Bronchial epithelial cell (primary cell): ENCODE measurements at regions not wholly inside any gene's neighbourhood (a gene's known extent, or its start where the extent isn't known, plus 50 kb on each side); places are given as distances from the start of the nearest gene placed in this dataset.
A peak's percentile ranks its signal among the peaks of the same experiment; 100 is the strongest.

Experiments
- DNase-seq: peaks from one replicate; pipeline ENCODE4 v3.0.0-alpha.2; 2010; ENCODE audit warnings: low read depth
- FAIRE-seq: peaks from 2 replicates; lab custom pipeline; 2011; peaks lifted over from hg19 to GRCh38; lab: Jason Lieb, UNC
- H3K27me3 ChIP-seq: 2 replicates; pipeline ENCODE4 v1.5.1; 2011; ENCODE audit warnings: low read length; ENCODE audit not compliant: control insufficient read depth, insufficient read depth
- H3K36me3 ChIP-seq: 2 replicates; pipeline ENCODE4 v1.5.1; 2011; ENCODE audit warnings: low read length; ENCODE audit not compliant: control insufficient read depth, insufficient read depth
- H3K4me3 ChIP-seq: 2 replicates; pipeline ENCODE4 v1.5.1; 2011; ENCODE audit warnings: mild to moderate bottlenecking, low read depth, low read length, control low read depth
- CTCF ChIP-seq: IDR thresholded peaks from 2 replicates; pipeline ENCODE4 v1.5.1; 2011; ENCODE audit warnings: mild to moderate bottlenecking, moderate library complexity, low read length, control low read depth, inconsistent platforms; ENCODE audit not compliant: insufficient read depth, severe bottlenecking

DNA sequence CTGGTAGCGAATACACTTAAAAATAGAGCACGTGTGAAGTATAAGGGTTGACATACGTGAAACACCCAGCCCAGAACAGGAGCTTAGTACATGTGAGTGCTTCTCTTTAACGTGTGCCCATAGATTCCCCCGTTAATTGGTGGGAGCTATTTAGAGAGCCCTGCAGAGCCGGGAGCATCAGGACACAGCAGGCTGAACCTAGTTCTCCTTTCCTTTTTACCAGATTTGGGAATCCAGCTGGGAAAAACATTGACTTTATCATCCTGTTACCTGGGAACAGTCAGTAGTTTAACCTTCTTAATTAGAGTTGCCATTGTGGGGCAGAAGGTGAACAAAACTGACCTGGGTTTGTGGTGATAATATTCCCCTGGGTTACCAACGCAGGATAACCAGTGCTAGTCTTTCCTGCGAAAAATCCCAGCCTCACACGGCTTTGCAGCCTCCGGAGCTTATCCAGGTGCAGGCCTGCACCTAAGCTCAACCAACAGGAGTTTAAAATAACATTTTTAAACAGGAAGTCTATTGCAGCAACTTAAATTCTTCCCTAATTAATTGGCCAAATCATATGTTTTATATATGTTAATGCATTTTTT is 78.1 kb upstream of the SPTBN1 start:
- no peaks in the 10 kb centered on the region for H3K36me3 ChIP-seq
- no peaks in the 10 kb centered on the region for H3K27me3 ChIP-seq
- no peak for TF ChIP-seq CTCF
- H3K4me3 ChIP-seq = no peak overlapping the region
- FAIRE-seq (no peak), DNase-seq (no peak)

DNA sequence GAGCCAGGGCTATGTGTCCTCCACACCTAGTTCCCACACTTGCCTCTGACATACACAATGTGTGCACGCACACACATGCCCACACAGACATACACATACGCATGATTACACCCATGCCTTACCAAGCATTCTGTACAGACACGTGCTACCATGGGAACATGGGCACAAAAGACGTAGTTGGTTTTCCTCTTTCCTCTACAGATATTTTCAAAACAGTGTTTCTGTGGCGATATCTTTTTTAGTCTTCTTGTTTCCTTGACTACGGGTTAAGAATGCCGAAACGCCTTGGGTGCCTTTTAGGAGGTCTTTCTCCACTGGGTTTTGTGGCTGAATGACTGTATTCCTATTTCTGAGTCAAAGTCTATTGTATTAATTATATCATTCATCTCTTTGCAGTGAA is 75.5 kb upstream of the SPTBN1 start:
- no peak for DNase-seq
- H3K36me3 ChIP-seq = no peaks in the 10 kb centered on the region
- no peak for TF ChIP-seq CTCF
- H3K4me3 ChIP-seq = no peak overlapping the region
- peak; percentile 77 for FAIRE-seq
- H3K27me3 ChIP-seq = no peaks in the 10 kb centered on the region

DNA sequence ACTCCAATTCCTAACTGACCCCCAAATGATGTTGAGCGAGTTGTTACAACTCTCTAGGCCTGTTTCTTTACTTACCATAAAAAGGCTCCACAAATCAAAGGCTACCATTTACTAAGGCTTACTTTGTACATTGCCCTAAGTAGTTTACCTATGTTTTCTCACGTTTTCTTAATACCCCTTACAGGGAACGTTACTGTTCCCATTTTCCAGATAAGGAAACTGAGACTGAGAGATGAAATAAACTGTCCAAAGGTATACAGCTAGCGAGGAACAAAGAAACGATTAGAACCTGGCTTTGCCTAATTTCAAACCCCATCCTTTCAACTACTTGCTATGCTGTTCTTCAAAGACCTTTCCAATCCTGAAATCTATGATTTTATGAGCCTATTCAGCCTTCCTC is 74.8 kb upstream of the SPTBN1 start:
- Histone ChIP-seq H3K27me3 (no peaks in the 10 kb centered on the region), H3K4me3 (no peak overlapping the region), H3K36me3 (no peaks in the 10 kb centered on the region)
- TF ChIP-seq CTCF = no peak
- FAIRE-seq (no peak), DNase-seq (no peak)

- DNase-seq = no peak
- no peak for FAIRE-seq
- no peaks in the 10 kb centered on the region for H3K36me3 ChIP-seq
- H3K27me3 ChIP-seq = no peaks in the 10 kb centered on the region
- H3K4me3 ChIP-seq = no peak overlapping the region
- TF ChIP-seq CTCF = no peak
Observed at GRCh38 chr2:54382601-54383000, 73.5 kb upstream of the SPTBN1 start.

DNA sequence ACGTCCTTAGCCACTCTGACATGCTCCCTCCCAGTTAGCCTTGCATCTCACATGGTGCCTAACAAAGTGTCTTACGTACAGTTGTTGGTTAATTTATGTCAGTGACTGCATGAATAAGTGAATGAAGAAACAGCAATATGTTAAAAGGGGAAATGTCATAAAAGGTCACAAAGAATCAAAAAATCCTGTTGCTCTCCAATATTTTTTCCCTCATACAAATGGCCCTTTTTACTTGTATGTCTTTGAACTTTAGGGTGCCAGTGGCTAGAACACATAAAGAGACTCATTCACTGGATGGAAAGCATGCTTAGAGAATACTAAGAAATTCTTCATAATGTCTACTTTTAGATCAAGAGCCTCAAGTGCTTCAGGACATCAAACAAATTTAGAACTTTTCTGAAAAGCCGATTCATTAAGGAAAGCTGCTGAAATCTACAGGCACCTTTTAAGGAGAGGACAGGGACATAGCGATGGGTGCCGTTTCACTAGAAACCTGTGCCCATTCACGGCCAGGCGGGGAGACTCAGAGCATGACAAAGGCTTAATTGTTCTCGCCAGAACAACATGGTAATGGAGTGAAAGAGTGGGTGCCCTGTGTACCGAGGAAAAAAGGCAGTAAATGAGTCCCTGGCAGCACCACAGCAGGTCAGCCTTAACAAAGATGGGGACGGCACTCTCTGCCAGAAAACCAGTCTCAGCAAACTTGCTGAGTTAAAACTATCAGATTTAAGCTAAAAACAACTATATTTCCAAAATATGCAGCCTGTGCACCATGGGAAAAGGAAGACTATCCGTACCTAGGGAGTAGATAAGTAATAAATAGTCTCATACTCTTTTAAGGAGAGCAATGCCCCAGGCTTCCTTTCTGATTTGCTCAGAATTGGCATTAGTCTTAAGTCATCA is 71.6 kb upstream of the SPTBN1 start:
- no peak overlapping the region for H3K4me3 ChIP-seq
- no peak for TF ChIP-seq CTCF
- no peaks in the 10 kb centered on the region for H3K27me3 ChIP-seq
- DNase-seq (no peak), FAIRE-seq (no peak)
- H3K36me3 ChIP-seq = no peaks in the 10 kb centered on the region
